Muscle layer of colon (tissue), 2 donors: ENCODE measurements at regions not wholly inside any gene's neighbourhood (a gene's known extent, or its start where the extent isn't known, plus 50 kb on each side); places are given as distances from the start of the nearest gene placed in this dataset.

Experiments
- H3K27ac ChIP-seq: one replicate; pipeline ENCODE4 v1.7.0; 2013; ENCODE audit warnings: low read depth, mild to moderate bottlenecking, low read length, moderate library complexity
- H3K27me3 ChIP-seq, 2 donors: one replicate each; pipeline ENCODE4 v1.7.0; 2013; ENCODE audit warnings: low read length in 2 of 2, mild to moderate bottlenecking in 2 of 2; ENCODE audit not compliant: insufficient read depth in 2 of 2, control insufficient read depth in 1 of 2
- H3K36me3 ChIP-seq: one replicate; pipeline ENCODE4 v1.7.0; 2013; ENCODE audit warnings: mild to moderate bottlenecking, low read length; ENCODE audit not compliant: insufficient read depth
- H3K4me1 ChIP-seq: one replicate; pipeline ENCODE4 v1.7.0; 2013; ENCODE audit warnings: mild to moderate bottlenecking, low read length; ENCODE audit not compliant: insufficient read depth
- H3K4me3 ChIP-seq, 2 donors: one replicate each; pipeline ENCODE4 v1.7.0; 2013; ENCODE audit warnings: low read length in 2 of 2, low read depth in 1 of 2, mild to moderate bottlenecking in 1 of 2, moderate library complexity in 1 of 2
- H3K9ac ChIP-seq: one replicate; pipeline ENCODE4 v1.7.0; 2013; ENCODE audit warnings: low read length
- H3K9me3 ChIP-seq: one replicate; pipeline ENCODE4 v1.7.0; 2013; ENCODE audit warnings: mild to moderate bottlenecking, low read length
- donor health status: abdominal sarcoma.
- donor health status: Adenocarcinoma of cecum.

- no peak overlapping the region for H3K4me3 ChIP-seq
- peaks cover 15% of the 10 kb centered on the region for H3K4me1 ChIP-seq
- no peaks in the 10 kb centered on the region for H3K27me3 ChIP-seq
- no peak overlapping the region for H3K9ac ChIP-seq
- no peaks in the 10 kb centered on the region for H3K9me3 ChIP-seq
- no peak overlapping the region for H3K27ac ChIP-seq
- H3K36me3 ChIP-seq = no peaks in the 10 kb centered on the region
Measured at GRCh38 chr1:115233598-115233997, 104.5 kb downstream of the NGF start.

DNA sequence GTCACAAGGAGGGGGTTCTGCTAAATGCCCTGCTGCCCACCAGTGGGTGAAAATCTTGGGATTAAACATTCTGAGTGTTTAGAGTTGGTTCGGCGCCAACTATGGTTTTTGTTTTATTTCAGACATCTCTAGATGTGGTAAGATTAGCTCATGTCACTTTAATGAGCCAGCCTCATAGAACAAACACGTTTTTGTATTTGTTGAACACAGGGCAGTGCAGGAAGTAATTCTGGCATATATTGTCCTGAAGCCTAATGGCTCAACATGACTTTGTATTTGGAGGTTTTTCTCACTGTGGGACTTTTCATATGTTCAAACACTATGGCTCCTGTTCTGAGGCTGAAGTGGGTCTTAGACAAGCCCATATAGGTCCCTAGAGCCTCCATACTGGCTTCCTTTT lies 107.8 kb downstream of the NGF start:
- no peak overlapping the region for H3K4me3 ChIP-seq
- H3K9ac ChIP-seq = no peak overlapping the region

GRCh38 chr1:115229016-115229415 lies 109.0 kb downstream of the NGF start:
- H3K4me1 ChIP-seq = peaks cover 24% of the 10 kb centered on the region
- no peak overlapping the region for H3K9ac ChIP-seq
- no peak overlapping the region for H3K27ac ChIP-seq
- no peaks in the 10 kb centered on the region for H3K27me3 ChIP-seq
- H3K4me3 ChIP-seq = no peak overlapping the region
- H3K36me3 ChIP-seq = no peaks in the 10 kb centered on the region
- H3K9me3 ChIP-seq = no peaks in the 10 kb centered on the region

More for the DNA sequence above, 107.8 kb downstream of the NGF start:
- peaks cover 24% of the 10 kb centered on the region for H3K4me1 ChIP-seq
- H3K9me3 ChIP-seq = no peaks in the 10 kb centered on the region
- no peaks in the 10 kb centered on the region for H3K27me3 ChIP-seq
- H3K36me3 ChIP-seq = no peaks in the 10 kb centered on the region
- no peak overlapping the region for H3K27ac ChIP-seq

DNA sequence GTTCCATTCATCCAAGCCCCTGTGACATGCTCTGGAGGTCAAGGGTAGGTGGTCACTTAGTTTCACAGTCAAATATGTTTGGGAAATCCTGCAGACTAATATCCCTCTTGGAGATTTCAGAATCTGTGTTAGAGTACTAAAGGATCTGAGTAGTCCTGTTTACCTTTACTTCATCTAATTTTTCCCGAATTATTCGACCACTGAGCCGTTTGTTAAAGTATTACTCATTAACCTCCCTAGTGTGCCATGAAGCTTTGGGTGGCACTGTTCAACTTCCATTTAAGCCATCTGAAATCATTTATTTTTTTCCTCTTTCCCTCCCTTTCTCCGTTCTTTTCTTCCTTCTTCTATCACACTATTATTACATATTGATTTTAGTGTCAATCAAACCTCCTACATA lies 109.9 kb downstream of the NGF start:
- no peaks in the 10 kb centered on the region for H3K9me3 ChIP-seq
- no peak overlapping the region for H3K27ac ChIP-seq
- no peaks in the 10 kb centered on the region for H3K27me3 ChIP-seq
- H3K4me3 ChIP-seq = no peak overlapping the region
- H3K9ac ChIP-seq = no peak overlapping the region
- H3K4me1 ChIP-seq = peaks cover 19% of the 10 kb centered on the region
- no peaks in the 10 kb centered on the region for H3K36me3 ChIP-seq

DNA sequence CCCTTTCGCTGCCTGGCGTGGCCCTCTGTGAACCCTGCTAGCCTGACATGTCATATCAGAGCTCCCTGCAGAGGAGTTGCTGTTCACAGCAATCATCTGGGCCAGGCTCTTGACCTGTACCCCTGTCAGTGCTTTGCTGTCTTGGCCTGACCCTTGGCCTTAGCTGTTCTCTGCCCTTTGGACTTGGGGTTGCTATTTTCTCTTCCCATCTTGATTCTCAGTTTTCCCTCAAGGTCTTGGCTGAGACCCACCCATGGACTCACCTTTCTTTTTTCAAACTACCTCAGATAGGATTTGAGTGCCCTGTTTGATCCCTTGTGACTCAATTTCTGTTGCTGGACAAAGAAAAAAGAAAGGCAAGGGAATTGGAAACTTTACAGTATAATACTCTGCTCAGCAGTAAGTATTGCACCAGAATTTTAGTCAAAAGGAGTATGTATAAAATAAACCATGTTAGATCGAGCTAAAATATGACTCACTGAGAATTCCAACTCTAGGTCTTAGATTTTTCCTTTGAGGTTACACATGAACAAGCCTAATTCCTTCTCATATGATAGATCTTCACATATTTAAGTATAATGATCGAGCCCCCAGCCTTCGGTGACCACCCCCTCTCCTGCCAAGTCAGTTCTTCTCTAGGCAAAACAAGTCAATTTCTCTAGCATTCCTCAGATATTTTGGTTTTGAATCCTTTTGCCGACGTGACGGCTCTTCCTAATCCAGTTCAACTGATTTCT lies 110.5 kb downstream of the NGF start:
- H3K27ac ChIP-seq = no peak overlapping the region
- H3K27me3 ChIP-seq = no peaks in the 10 kb centered on the region
- no peak overlapping the region for H3K9ac ChIP-seq
- H3K36me3 ChIP-seq = no peaks in the 10 kb centered on the region
- H3K4me1 ChIP-seq = peaks cover 12% of the 10 kb centered on the region
- H3K9me3 ChIP-seq = no peaks in the 10 kb centered on the region
- H3K4me3 ChIP-seq = no peak overlapping the region

GRCh38 chr1:115225993-115226685 lies 111.9 kb downstream of the NGF start:
- H3K9ac ChIP-seq = no peak overlapping the region
- H3K9me3 ChIP-seq = no peaks in the 10 kb centered on the region
- H3K4me1 ChIP-seq = peaks cover 9% of the 10 kb centered on the region
- H3K36me3 ChIP-seq = no peaks in the 10 kb centered on the region
- H3K27ac ChIP-seq = no peak overlapping the region
- H3K27me3 ChIP-seq = no peaks in the 10 kb centered on the region
- no peak overlapping the region for H3K4me3 ChIP-seq

- Histone ChIP-seq H3K9me3 (no peaks in the 10 kb centered on the region), H3K4me3 (no peak overlapping the region), H3K27me3 (no peaks in the 10 kb centered on the region), H3K4me1 (peaks cover 9% of the 10 kb centered on the region), H3K9ac (no peak overlapping the region), H3K36me3 (no peaks in the 10 kb centered on the region), H3K27ac (no peak overlapping the region)
Measured at GRCh38 chr1:115224636-115225035, 113.4 kb downstream of the NGF start.

DNA sequence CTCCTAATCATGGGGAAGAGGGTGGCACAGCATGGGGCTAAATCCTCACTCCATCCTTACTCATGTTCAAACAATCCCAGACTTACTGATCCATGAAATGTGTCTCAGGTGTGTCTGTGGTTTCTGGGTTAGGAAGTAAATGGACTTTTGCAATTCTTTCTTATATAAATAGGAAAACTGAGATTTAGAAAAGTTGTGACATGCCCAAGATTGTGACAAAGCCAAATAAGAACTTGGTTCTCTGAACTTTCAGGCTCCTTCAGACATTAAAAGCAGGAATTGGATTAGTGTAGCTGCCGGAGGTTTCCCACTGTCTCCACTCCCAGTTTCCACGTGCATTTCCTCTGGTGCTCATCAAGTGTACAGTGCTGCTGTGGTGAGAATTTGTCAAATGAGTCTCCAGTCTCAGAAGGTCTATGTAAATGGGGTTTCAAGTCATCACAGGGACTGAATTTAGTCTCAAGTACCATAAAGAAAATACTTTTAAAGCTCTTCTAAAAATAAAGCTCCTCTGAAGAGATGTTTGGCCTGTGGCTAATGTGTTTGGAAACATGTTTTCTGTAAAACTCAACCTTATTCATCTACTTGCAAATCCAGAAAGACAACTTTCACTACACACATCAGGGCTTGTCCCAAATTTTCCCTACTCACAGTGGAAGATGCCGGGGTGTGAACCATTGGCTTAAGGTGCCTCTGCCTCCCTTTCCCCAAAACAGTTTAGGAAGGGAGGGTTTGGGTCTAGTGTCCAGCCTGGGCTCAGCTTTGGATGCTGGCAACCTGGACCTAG lies 115.2 kb downstream of the NGF start:
- no peak overlapping the region for H3K27ac ChIP-seq

DNA sequence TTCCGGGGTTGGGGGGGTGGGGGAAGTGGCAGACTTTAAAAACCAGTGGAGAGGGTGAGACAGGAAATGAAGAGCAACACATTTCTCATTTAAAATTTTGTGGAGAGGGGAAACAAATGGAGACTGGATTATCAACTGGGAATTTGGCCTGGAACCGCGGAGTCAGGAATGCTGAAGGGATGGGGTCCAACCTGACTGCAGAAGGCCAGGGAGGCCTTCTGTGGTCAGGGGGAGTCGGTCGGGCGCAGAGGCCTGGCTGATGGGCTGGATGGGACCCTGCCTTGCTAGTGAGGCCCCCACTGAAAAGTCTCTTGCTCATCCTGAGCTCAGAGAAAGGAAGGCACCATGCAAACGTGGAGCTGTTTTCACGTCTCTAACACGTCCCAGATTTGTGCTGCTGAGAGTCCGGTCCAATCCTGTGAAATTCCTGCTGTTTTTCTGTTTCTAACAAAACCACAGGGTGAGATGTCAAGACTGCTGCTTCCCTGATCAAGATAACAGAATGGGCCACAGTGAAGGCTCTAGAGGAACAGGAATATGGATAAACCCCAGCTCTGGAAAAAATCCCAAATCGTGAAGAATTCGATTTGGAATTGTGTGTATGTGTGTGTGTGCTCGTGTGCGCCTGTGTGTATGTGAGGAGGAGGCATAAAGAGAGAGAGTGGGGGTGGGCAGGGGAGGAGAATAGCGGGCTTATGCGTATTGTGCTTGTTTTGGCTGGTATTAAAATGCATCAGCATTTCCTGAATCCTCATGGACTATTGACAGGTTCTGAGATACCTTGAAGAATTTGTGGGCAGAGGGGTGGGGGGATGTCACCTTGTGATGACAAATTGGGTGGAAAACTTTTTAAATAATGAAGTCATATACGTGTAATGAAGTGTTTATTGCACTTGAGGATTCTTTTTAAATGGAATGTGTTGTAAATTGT lies 117.4 kb downstream of the NGF start:
- no peak overlapping the region for H3K9ac ChIP-seq
- no peaks in the 10 kb centered on the region for H3K27me3 ChIP-seq
- H3K4me1 ChIP-seq = peaks cover 7% of the 10 kb centered on the region
- no peak overlapping the region for H3K27ac ChIP-seq
- H3K4me3 ChIP-seq = no peak overlapping the region
- no peaks in the 10 kb centered on the region for H3K9me3 ChIP-seq
- no peaks in the 10 kb centered on the region for H3K36me3 ChIP-seq

More for the DNA sequence above, 115.2 kb downstream of the NGF start:
- Histone ChIP-seq H3K36me3 (no peaks in the 10 kb centered on the region), H3K9me3 (no peaks in the 10 kb centered on the region), H3K27me3 (no peaks in the 10 kb centered on the region), H3K4me1 (peaks cover 9% of the 10 kb centered on the region), H3K9ac (no peak overlapping the region), H3K4me3 (no peak overlapping the region)

DNA sequence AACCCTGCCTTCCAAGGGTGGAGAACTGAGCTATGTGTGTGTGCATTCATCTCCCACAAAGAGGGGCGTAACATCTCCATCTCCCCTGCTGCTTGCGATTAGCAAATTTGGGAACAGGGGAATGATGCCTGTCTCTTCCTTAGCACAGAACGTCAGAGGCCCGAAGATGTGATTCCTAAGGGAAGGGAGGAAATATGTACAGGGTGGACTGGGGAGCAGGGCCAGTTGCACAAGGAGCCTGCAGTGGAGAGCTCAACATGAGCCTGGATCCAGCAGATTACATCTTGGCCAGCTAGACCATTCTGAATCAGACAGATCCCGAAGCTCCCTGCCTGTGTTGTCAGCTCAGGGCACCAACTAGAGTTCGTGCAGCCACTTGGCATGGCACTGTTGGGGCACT lies 118.1 kb downstream of the NGF start:
- H3K4me3 ChIP-seq = no peak overlapping the region
- no peak overlapping the region for H3K9ac ChIP-seq
- no peaks in the 10 kb centered on the region for H3K36me3 ChIP-seq
- H3K9me3 ChIP-seq = no peaks in the 10 kb centered on the region
- no peaks in the 10 kb centered on the region for H3K27me3 ChIP-seq
- H3K4me1 ChIP-seq = peaks cover 7% of the 10 kb centered on the region
- no peak overlapping the region for H3K27ac ChIP-seq

- peaks cover 7% of the 10 kb centered on the region for H3K4me1 ChIP-seq
- H3K27ac ChIP-seq = no peak overlapping the region
- no peaks in the 10 kb centered on the region for H3K36me3 ChIP-seq
- H3K9me3 ChIP-seq = no peaks in the 10 kb centered on the region
- H3K27me3 ChIP-seq = no peaks in the 10 kb centered on the region
- no peak overlapping the region for H3K9ac ChIP-seq
- no peak overlapping the region for H3K4me3 ChIP-seq
Measured at GRCh38 chr1:115218699-115219098, 119.3 kb downstream of the NGF start.
